HS-5 (cell line): ENCODE measurements at regions not wholly inside any gene's neighbourhood (a gene's known extent, or its start where the extent isn't known, plus 50 kb on each side); places are given as distances from the start of the nearest gene placed in this dataset.

Experiments used
- DNase-seq: peaks from one replicate; pipeline ENCODE4 v3.0.0-alpha.2; 2012; ENCODE audit warnings: low read depth

GRCh38 chr1:114224196-114224907 lies 70.7 kb upstream of the SYT6 start:
- DNase-seq = no peak

- DNase-seq = no peak
These were observed 69.3 kb upstream of the SYT6 start for GRCh38 chr1:114222920-114223319.

- DNase-seq = no peak
These were observed 65.7 kb upstream of the SYT6 start for GRCh38 chr1:114219172-114219868.

- DNase-seq = no peak
These were observed 64.9 kb upstream of the SYT6 start for GRCh38 chr1:114218361-114219171.

GRCh38 chr1:114216431-114217173 lies 62.9 kb upstream of the SYT6 start:
- no peak for DNase-seq

- DNase-seq = no peak
These were observed 61.8 kb upstream of the SYT6 start for GRCh38 chr1:114215436-114215835.

- DNase-seq = no peak
These were observed 60.3 kb upstream of the SYT6 start for GRCh38 chr1:114214016-114214415.

GRCh38 chr1:114209971-114210370 lies 56.3 kb upstream of the SYT6 start:
- DNase-seq = no peak

GRCh38 chr1:114208714-114209113 lies 55.0 kb upstream of the SYT6 start:
- DNase-seq = no peak

GRCh38 chr1:114208106-114208505 lies 54.4 kb upstream of the SYT6 start:
- no peak for DNase-seq

GRCh38 chr1:114207635-114208034 lies 54.0 kb upstream of the SYT6 start:
- DNase-seq = no peak

- DNase-seq = no peak
These were observed 52.7 kb upstream of the SYT6 start for GRCh38 chr1:114206392-114206791.

- no peak for DNase-seq
These were observed 50.0 kb upstream of the SYT6 start for GRCh38 chr1:114203595-114204128.
